Neural progenitor cell (in vitro differentiated cells): ENCODE measurements at regions not wholly inside any gene's neighbourhood (a gene's known extent, or its start where the extent isn't known, plus 50 kb on each side); places are given as distances from the start of the nearest gene placed in this dataset.

ENCODE experiments used
- DNase-seq: peaks from one replicate; pipeline ENCODE4 v3.0.0-alpha.2; 2016; ENCODE audit warnings: low spot score
- H2AFZ ChIP-seq: fragments of 200-600 bp; sonication (generic); replicated peaks from 2 replicates; pipeline ENCODE4 v1.6.1; 2016; ENCODE audit warnings: antibody characterized with exemption
- H3F3A ChIP-seq: fragments of 200-600 bp; sonication (generic); 2 replicates; pipeline ENCODE4 v1.6.1; 2016; ENCODE audit warnings: antibody characterized with exemption, low read depth
- H3K27ac ChIP-seq: fragments of 200-600 bp; sonication (generic); 2 replicates; pipeline ENCODE4 v1.5.1; 2016; ENCODE audit warnings: mild to moderate bottlenecking
- H3K27me3 ChIP-seq: fragments of 200-600 bp; sonication (generic); 2 replicates; pipeline ENCODE4 v1.6.1; 2016; ENCODE audit warnings: mild to moderate bottlenecking, moderate library complexity
- H3K36me3 ChIP-seq: fragments of 200-600 bp; sonication (generic); 2 replicates; pipeline ENCODE4 v1.5.1; 2016
- H3K4me1 ChIP-seq: fragments of 200-600 bp; sonication (generic); 2 replicates; pipeline ENCODE4 v1.6.1; 2016; ENCODE audit warnings: mixed run types
- H3K4me2 ChIP-seq: fragments of 200-600 bp; sonication (generic); 2 replicates; pipeline ENCODE4 v1.6.1; 2016
- H3K4me3 ChIP-seq: fragments of 200-600 bp; sonication (generic); 2 replicates; pipeline ENCODE4 v1.5.1; 2016
- H3K79me2 ChIP-seq: fragments of 200-600 bp; sonication (generic); 2 replicates; pipeline ENCODE4 v1.6.1; 2016; ENCODE audit warnings: low read depth
- H3K9ac ChIP-seq: fragments of 200-600 bp; sonication (generic); 2 replicates; pipeline ENCODE4 v1.6.1; 2016
- H3K9me3 ChIP-seq: fragments of 200-600 bp; sonication (generic); 2 replicates; pipeline ENCODE4 v1.5.1; 2016; ENCODE audit warnings: low read depth
- H4K20me1 ChIP-seq: fragments of 200-600 bp; sonication (generic); 2 replicates; pipeline ENCODE4 v1.6.1; 2016; ENCODE audit warnings: low read depth
- H3K27ac Mint-ChIP-seq: 3 replicates; pipeline ENCODE4 v1.8.0; 2021; ENCODE audit warnings: mixed read lengths
- H3K27me3 Mint-ChIP-seq: 2 replicates; pipeline ENCODE4 v1.8.0; 2022; ENCODE audit warnings: low read depth, mild to moderate bottlenecking, inconsistent platforms, moderate library complexity, mixed read lengths; ENCODE audit not compliant: insufficient read depth
- H3K36me3 Mint-ChIP-seq: 3 replicates; pipeline ENCODE4 v1.8.0; 2021; ENCODE audit warnings: mixed read lengths
- H3K4me1 Mint-ChIP-seq: 3 replicates; pipeline ENCODE4 v1.8.0; 2021; ENCODE audit warnings: mixed read lengths
- H3K4me3 Mint-ChIP-seq: 3 replicates; pipeline ENCODE4 v1.8.0; 2021; ENCODE audit warnings: mild to moderate bottlenecking, moderate library complexity, mixed read lengths
- H3K9me3 Mint-ChIP-seq: 3 replicates; pipeline ENCODE4 v1.8.0; 2020; ENCODE audit warnings: mixed read lengths
- EZH2 ChIP-seq: fragments of 200-600 bp; sonication (generic); IDR thresholded peaks from 2 replicates; pipeline ENCODE4 v1.6.1; 2017; ENCODE audit warnings: antibody characterized with exemption, mild to moderate bottlenecking, moderate library complexity
- EZH2phosphoT487 ChIP-seq: fragments of 200-600 bp; sonication (generic); IDR thresholded peaks from 2 replicates; pipeline ENCODE4 v1.6.1; 2017; ENCODE audit warnings: antibody characterized with exemption
- TF ChIP-seq, protein P1 (sequence below): fragments of 200-600 bp; sonication (generic); IDR thresholded peaks from 2 replicates; pipeline ENCODE4 v1.5.1; 2017; ENCODE audit warnings: antibody characterized with exemption, mild to moderate bottlenecking

DNA sequence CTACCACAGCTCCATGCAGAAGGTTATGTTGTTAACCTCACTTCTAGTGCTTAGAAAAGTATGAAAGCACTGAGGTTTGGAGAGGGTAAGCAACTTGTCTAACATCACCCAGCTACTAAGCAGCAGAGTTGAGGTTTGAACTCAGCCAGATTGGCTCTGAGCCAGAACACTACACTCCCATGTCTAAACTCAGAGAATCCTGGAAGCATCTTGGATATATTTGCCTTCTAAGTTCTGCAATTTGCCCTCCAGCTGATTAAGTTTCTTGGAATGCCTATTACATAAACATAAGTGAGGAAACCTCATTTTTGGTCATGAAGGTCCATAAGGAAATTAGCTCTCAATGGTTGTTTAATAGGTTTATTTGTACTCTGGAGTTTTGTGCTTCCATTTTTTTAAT is 78.1 kb upstream of the PHYHIPL start:
- TF ChIP-seq, protein P1, sequence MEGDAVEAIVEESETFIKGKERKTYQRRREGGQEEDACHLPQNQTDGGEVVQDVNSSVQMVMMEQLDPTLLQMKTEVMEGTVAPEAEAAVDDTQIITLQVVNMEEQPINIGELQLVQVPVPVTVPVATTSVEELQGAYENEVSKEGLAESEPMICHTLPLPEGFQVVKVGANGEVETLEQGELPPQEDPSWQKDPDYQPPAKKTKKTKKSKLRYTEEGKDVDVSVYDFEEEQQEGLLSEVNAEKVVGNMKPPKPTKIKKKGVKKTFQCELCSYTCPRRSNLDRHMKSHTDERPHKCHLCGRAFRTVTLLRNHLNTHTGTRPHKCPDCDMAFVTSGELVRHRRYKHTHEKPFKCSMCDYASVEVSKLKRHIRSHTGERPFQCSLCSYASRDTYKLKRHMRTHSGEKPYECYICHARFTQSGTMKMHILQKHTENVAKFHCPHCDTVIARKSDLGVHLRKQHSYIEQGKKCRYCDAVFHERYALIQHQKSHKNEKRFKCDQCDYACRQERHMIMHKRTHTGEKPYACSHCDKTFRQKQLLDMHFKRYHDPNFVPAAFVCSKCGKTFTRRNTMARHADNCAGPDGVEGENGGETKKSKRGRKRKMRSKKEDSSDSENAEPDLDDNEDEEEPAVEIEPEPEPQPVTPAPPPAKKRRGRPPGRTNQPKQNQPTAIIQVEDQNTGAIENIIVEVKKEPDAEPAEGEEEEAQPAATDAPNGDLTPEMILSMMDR, result no peak
- TF ChIP-seq EZH2phosphoT487, result no peak
- TF ChIP-seq EZH2, result no peak
- Histone ChIP-seq H3K4me3 (no peak overlapping the region), H3K36me3 (no peaks in the 10 kb centered on the region), H3K9ac (no peak overlapping the region), H3K27ac (no peak overlapping the region), H3K4me2 (no peak overlapping the region), H3K4me1 (no peaks in the 10 kb centered on the region), H2AFZ (no peak overlapping the region), H3K9me3 (no peaks in the 10 kb centered on the region), H3K27me3 (no peaks in the 10 kb centered on the region), H3K79me2 (no peaks in the 10 kb centered on the region), H4K20me1 (no peaks in the 10 kb centered on the region), H3F3A (no peaks in the 10 kb centered on the region)
- Mint-ChIP-seq H3K4me1 (no peaks in the 10 kb centered on the region), H3K9me3 (no peaks in the 10 kb centered on the region), H3K27ac (no peak overlapping the region), H3K36me3 (no peaks in the 10 kb centered on the region), H3K27me3 (no peaks in the 10 kb centered on the region), H3K4me3 (no peak overlapping the region)
- DNase-seq, result no peak

GRCh38 chr10:59098831-59099452 is 77.5 kb upstream of the PHYHIPL start:
- no peak for DNase-seq
- Histone ChIP-seq H2AFZ (no peak overlapping the region), H3K9me3 (no peaks in the 10 kb centered on the region), H3K4me2 (no peak overlapping the region), H3F3A (no peaks in the 10 kb centered on the region), H3K4me3 (no peak overlapping the region), H4K20me1 (no peaks in the 10 kb centered on the region), H3K27me3 (no peaks in the 10 kb centered on the region), H3K27ac (no peak overlapping the region), H3K9ac (no peak overlapping the region), H3K36me3 (no peaks in the 10 kb centered on the region), H3K79me2 (no peaks in the 10 kb centered on the region), H3K4me1 (no peaks in the 10 kb centered on the region)
- Mint-ChIP-seq H3K4me1 (no peaks in the 10 kb centered on the region), H3K36me3 (no peaks in the 10 kb centered on the region), H3K27me3 (no peaks in the 10 kb centered on the region), H3K9me3 (no peaks in the 10 kb centered on the region), H3K27ac (no peak overlapping the region), H3K4me3 (no peak overlapping the region)
- no peak for TF ChIP-seq EZH2
- TF ChIP-seq, protein P1, result no peak
- TF ChIP-seq EZH2phosphoT487, result no peak

DNA sequence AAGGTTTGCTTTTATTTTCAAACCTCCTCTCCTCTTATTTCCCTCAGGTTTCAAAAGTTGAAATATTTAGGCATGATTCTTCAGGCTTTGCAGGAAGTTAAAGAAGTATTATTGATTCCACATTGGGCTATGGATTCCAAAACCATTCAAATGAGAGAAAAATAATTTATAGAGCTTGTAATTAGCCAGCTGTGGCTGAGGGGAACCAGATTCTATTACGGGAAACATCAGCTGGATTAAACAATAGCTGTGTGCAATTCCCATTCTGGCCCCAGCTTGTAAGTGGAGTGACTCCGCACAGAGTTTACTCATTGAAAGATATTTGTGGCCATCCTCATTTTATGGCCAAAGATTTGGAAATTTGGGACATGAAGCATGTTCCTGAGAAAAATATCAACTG is 77.0 kb upstream of the PHYHIPL start:
- TF ChIP-seq EZH2phosphoT487 (no peak), EZH2 (no peak)
- TF ChIP-seq, protein P1, result no peak
- H4K20me1 ChIP-seq, result no peaks in the 10 kb centered on the region
- H3K4me1 Mint-ChIP-seq, result no peaks in the 10 kb centered on the region
- no peaks in the 10 kb centered on the region for H3K9me3 Mint-ChIP-seq
- no peaks in the 10 kb centered on the region for H3K9me3 ChIP-seq
- no peak for DNase-seq
- H3K4me1 ChIP-seq, result no peaks in the 10 kb centered on the region
- no peaks in the 10 kb centered on the region for H3K27me3 ChIP-seq
- no peak overlapping the region for H3K4me3 Mint-ChIP-seq
- no peak overlapping the region for H3K4me3 ChIP-seq
- H3K4me2 ChIP-seq, result no peak overlapping the region
- no peaks in the 10 kb centered on the region for H3K79me2 ChIP-seq
- no peaks in the 10 kb centered on the region for H3K27me3 Mint-ChIP-seq
- no peaks in the 10 kb centered on the region for H3K36me3 Mint-ChIP-seq
- H3F3A ChIP-seq, result no peaks in the 10 kb centered on the region
- no peaks in the 10 kb centered on the region for H3K36me3 ChIP-seq
- no peak overlapping the region for H3K27ac ChIP-seq
- no peak overlapping the region for H3K27ac Mint-ChIP-seq
- H2AFZ ChIP-seq, result no peak overlapping the region
- H3K9ac ChIP-seq, result no peak overlapping the region
